Sigmoid colon (tissue), 4 donors: ENCODE measurements at regions not wholly inside any gene's neighbourhood (a gene's known extent, or its start where the extent isn't known, plus 50 kb on each side); places are given as distances from the start of the nearest gene placed in this dataset.

ENCODE experiments used
- CTCF ChIP-seq, 4 experiments: fragments of 450-650 bp in 3 of 4; fragments of 200-600 bp in 1 of 4; IDR thresholded peaks; one replicate each; pipeline ENCODE4 v1.5.1; 2016 to 2019; ENCODE audit warnings: antibody characterized with exemption in 4 of 4, mild to moderate bottlenecking in 3 of 4, moderate library complexity in 2 of 4
- EP300 ChIP-seq, 4 donors: sonication (generic); formaldehyde crosslinking; IDR thresholded peaks; one replicate each; pipeline ENCODE4 v1.6.1; 2017; ENCODE audit warnings: antibody characterized with exemption in 4 of 4
- POLR2A ChIP-seq, 2 donors: fragments of 450-650 bp; IDR thresholded peaks; one replicate each; pipeline ENCODE4 v1.6.1; 2016; ENCODE audit warnings: antibody characterized with exemption in 2 of 2, mild to moderate bottlenecking in 2 of 2, moderate library complexity in 2 of 2
- POLR2AphosphoS5 ChIP-seq, 4 donors: sonication (generic); formaldehyde crosslinking; IDR thresholded peaks; one replicate each; pipeline ENCODE4 v1.6.1; 2017; ENCODE audit warnings: antibody characterized with exemption in 4 of 4

DNA sequence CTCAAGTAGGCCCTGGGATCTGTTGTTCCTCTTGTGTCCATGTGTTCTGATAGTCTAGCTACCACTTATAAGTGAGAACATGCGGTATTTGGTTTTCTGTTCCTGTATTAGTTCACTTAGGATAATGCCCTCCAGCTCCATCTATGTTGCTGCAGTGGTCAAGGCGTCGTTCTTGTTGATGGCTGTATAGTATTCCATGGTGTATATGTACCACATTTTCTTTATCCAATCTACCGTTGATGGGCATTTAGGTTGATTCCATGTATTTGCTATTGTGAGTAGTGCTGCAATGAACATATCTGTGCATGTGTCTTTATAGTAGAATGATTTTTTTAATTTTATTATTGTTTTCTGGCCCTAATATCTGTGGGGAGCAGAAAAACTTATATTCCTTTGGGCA lies 74.3 kb downstream of the MAT2B start:
- TF ChIP-seq POLR2A (IDR thresholded peaks at IDR 0.05) (no peak), CTCF (IDR thresholded peaks at IDR 0.05) (no peak), EP300 (IDR thresholded peaks at IDR 0.05) (no peak), POLR2AphosphoS5 (IDR thresholded peaks at IDR 0.05) (no peak)
